Endodermal cell (in vitro differentiated cells): ENCODE measurements at regions not wholly inside any gene's neighbourhood (a gene's known extent, or its start where the extent isn't known, plus 50 kb on each side); places are given as distances from the start of the nearest gene placed in this dataset.

Source experiments
- DNase-seq: peaks from one replicate; pipeline ENCODE4 v3.0.0-alpha.2; 2017
- H3K27ac ChIP-seq: 2 replicates; pipeline ENCODE4 v1.5.1; 2013; ENCODE audit warnings: mild to moderate bottlenecking, low read depth, low read length, moderate library complexity
- H3K27me3 ChIP-seq: 2 replicates; pipeline ENCODE4 v1.6.1; 2013; ENCODE audit warnings: mild to moderate bottlenecking, low read length, moderate library complexity; ENCODE audit not compliant: insufficient read depth, control insufficient read depth, poor library complexity, severe bottlenecking
- H3K36me3 ChIP-seq: 2 replicates; pipeline ENCODE4 v1.7.0; 2013; ENCODE audit warnings: mild to moderate bottlenecking, low read length, moderate library complexity; ENCODE audit not compliant: control insufficient read depth, insufficient read depth
- H3K4me1 ChIP-seq: one replicate; pipeline ENCODE4 v1.7.0; 2013; ENCODE audit warnings: low read length; ENCODE audit not compliant: control insufficient read depth, insufficient read depth
- H3K4me3 ChIP-seq: 2 replicates; pipeline ENCODE4 v1.5.1; 2013; ENCODE audit warnings: mild to moderate bottlenecking, low read length, moderate library complexity
- H3K9ac ChIP-seq: 2 replicates; pipeline ENCODE4 v1.6.1; 2013; ENCODE audit warnings: mild to moderate bottlenecking, low read length, moderate library complexity; ENCODE audit not compliant: poor library complexity, severe bottlenecking; ENCODE audit errors: extremely low read depth
- H3K9me3 ChIP-seq: 2 replicates; pipeline ENCODE4 v1.6.1; 2013; ENCODE audit warnings: mild to moderate bottlenecking, low read length, moderate library complexity; ENCODE audit not compliant: control insufficient read depth
- H3K27ac Mint-ChIP-seq: 2 replicates; pipeline ENCODE4 v1.8.0; 2020; ENCODE audit warnings: mixed read lengths
- H3K27me3 Mint-ChIP-seq: 2 replicates; pipeline ENCODE4 v1.8.0; 2021; ENCODE audit warnings: mild to moderate bottlenecking, mixed read lengths; ENCODE audit not compliant: insufficient read depth
- H3K36me3 Mint-ChIP-seq: 2 replicates; pipeline ENCODE4 v1.8.0; 2020; ENCODE audit warnings: low read depth, mixed read lengths
- H3K4me1 Mint-ChIP-seq: 2 replicates; pipeline ENCODE4 v1.8.0; 2020; ENCODE audit warnings: mixed read lengths
- H3K4me3 Mint-ChIP-seq: 2 replicates; pipeline ENCODE4 v1.8.0; 2020; ENCODE audit warnings: mild to moderate bottlenecking, moderate library complexity, mixed read lengths
- H3K9me3 Mint-ChIP-seq: 2 replicates; pipeline ENCODE4 v1.8.0; 2020; ENCODE audit warnings: mild to moderate bottlenecking, mixed read lengths
- WGBS, 2 experiments: methylation state at CpG; one replicate each; pipeline versions ENCODE4 v1.1.5 to v1.1.7; 2013; ENCODE audit warnings: missing lambda C conversion rate in 2 of 2, mixed read lengths in 1 of 2; ENCODE audit not compliant: insufficient coverage in 1 of 2, insufficient read length in 1 of 2; 5-methylcytosine and 5-hydroxymethylcytosine counted together
- TF ChIP-seq, protein P1 (sequence below): fragments of 200-600 bp; sonication (generic); conservative IDR thresholded peaks from 2 replicates; pipeline ENCODE4 v1.5.0; 2021; ENCODE audit warnings: antibody characterized with exemption, mild to moderate bottlenecking

GRCh38 chr9:18330401-18331309, 143.3 kb upstream of the ADAMTSL1 start:
- H3K4me1 ChIP-seq, result peaks cover 8% of the 10 kb centered on the region
- Mint-ChIP-seq H3K36me3 (no peaks in the 10 kb centered on the region), H3K27me3 (no peaks in the 10 kb centered on the region), H3K27ac (peak overlapping the region; percentile 4), H3K9me3 (peaks cover 5% of the 10 kb centered on the region), H3K4me3 (no peak overlapping the region), H3K4me1 (peaks cover 16% of the 10 kb centered on the region)
- H3K9ac ChIP-seq, result no peak overlapping the region
- no peak overlapping the region for H3K27ac ChIP-seq
- no peak for DNase-seq
- no peak overlapping the region for H3K4me3 ChIP-seq
- 70 to 90% methylated on average over 2 to 4 of the region's 4 CpGs for WGBS, 2 experiments
- no peaks in the 10 kb centered on the region for H3K27me3 ChIP-seq
- H3K9me3 ChIP-seq, result peaks cover 28% of the 10 kb centered on the region
- H3K36me3 ChIP-seq, result no peaks in the 10 kb centered on the region
- TF ChIP-seq, protein P1, sequence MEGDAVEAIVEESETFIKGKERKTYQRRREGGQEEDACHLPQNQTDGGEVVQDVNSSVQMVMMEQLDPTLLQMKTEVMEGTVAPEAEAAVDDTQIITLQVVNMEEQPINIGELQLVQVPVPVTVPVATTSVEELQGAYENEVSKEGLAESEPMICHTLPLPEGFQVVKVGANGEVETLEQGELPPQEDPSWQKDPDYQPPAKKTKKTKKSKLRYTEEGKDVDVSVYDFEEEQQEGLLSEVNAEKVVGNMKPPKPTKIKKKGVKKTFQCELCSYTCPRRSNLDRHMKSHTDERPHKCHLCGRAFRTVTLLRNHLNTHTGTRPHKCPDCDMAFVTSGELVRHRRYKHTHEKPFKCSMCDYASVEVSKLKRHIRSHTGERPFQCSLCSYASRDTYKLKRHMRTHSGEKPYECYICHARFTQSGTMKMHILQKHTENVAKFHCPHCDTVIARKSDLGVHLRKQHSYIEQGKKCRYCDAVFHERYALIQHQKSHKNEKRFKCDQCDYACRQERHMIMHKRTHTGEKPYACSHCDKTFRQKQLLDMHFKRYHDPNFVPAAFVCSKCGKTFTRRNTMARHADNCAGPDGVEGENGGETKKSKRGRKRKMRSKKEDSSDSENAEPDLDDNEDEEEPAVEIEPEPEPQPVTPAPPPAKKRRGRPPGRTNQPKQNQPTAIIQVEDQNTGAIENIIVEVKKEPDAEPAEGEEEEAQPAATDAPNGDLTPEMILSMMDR, result no peak

GRCh38 chr9:18331310-18331684, 142.7 kb upstream of the ADAMTSL1 start:
- H3K4me1 ChIP-seq, result peaks cover 8% of the 10 kb centered on the region
- no peak overlapping the region for H3K27ac Mint-ChIP-seq
- H3K36me3 ChIP-seq, result no peaks in the 10 kb centered on the region
- no peak overlapping the region for H3K27ac ChIP-seq
- H3K9me3 ChIP-seq, result peaks cover 24% of the 10 kb centered on the region
- TF ChIP-seq, protein P1, result no peak
- no peak overlapping the region for H3K4me3 Mint-ChIP-seq
- DNase-seq, result no peak
- peaks cover 16% of the 10 kb centered on the region for H3K4me1 Mint-ChIP-seq
- H3K4me3 ChIP-seq, result no peak overlapping the region
- no peaks in the 10 kb centered on the region for H3K27me3 Mint-ChIP-seq
- peaks cover 3% of the 10 kb centered on the region for H3K9me3 Mint-ChIP-seq
- no peaks in the 10 kb centered on the region for H3K36me3 Mint-ChIP-seq
- no peak overlapping the region for H3K9ac ChIP-seq
- no peaks in the 10 kb centered on the region for H3K27me3 ChIP-seq

DNA sequence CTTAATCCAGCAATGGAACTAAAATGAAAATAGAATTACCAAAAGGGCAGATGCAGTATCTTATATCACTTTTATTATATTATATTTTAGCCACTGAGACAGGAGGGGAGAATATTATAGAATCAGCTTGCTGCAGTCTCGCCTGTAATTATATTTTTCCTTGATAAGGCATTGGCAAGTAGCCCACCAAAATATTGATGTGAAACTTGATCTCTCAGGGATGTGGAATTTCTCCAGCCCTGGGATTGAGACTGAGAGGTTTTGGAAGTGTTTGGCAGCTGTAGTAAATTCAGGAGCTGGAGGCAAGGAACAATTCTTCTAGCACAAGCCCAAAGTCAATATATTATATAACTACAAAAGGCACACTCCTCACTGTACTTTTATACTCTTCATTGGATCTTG, 142.1 kb upstream of the ADAMTSL1 start:
- Histone ChIP-seq H3K27me3 (no peaks in the 10 kb centered on the region), H3K9me3 (peaks cover 24% of the 10 kb centered on the region), H3K27ac (no peak overlapping the region), H3K4me1 (peaks cover 8% of the 10 kb centered on the region), H3K4me3 (no peak overlapping the region), H3K36me3 (no peaks in the 10 kb centered on the region), H3K9ac (no peak overlapping the region)
- Mint-ChIP-seq H3K4me3 (no peak overlapping the region), H3K9me3 (peaks cover 3% of the 10 kb centered on the region), H3K36me3 (no peaks in the 10 kb centered on the region), H3K27ac (no peak overlapping the region), H3K27me3 (no peaks in the 10 kb centered on the region), H3K4me1 (peaks cover 16% of the 10 kb centered on the region)
- TF ChIP-seq, protein P1, result no peak
- no peak for DNase-seq
- 95% methylated on average over 1 of the region's 1 CpG; no CpG with 5 or more reads in 1 of the 2 experiments for WGBS, 2 experiments
